Occipital lobe (tissue), 1 donor: ENCODE measurements at regions not wholly inside any gene's neighbourhood (a gene's known extent, or its start where the extent isn't known, plus 50 kb on each side); places are given as distances from the start of the nearest gene placed in this dataset.

Experiments
- DNase-seq: peaks from one replicate; lab custom pipeline; 2025; lab: John Stamatoyannopoulos, UW

GRCh38 chr5:68379275-68380036 lies 163.9 kb downstream of the PIK3R1 start:
- DNase-seq: no peak

GRCh38 chr5:68380078-68380477 lies 164.5 kb downstream of the PIK3R1 start:
- no peak for DNase-seq

- DNase-seq: no peak
Measured at GRCh38 chr5:68381060-68381459, 165.5 kb downstream of the PIK3R1 start.

- DNase-seq: no peak
Measured at GRCh38 chr5:68381909-68382308, 166.4 kb downstream of the PIK3R1 start.

- DNase-seq: no peak
Measured at GRCh38 chr5:68382640-68383039, 167.1 kb downstream of the PIK3R1 start.

- no peak for DNase-seq
Measured at GRCh38 chr5:68383888-68384310, 168.3 kb downstream of the PIK3R1 start.

GRCh38 chr5:68384936-68385594 lies 169.5 kb downstream of the PIK3R1 start:
- no peak for DNase-seq

- no peak for DNase-seq
Measured at GRCh38 chr5:68385936-68386335, 170.4 kb downstream of the PIK3R1 start.

GRCh38 chr5:68387074-68387796 lies 171.7 kb downstream of the PIK3R1 start:
- DNase-seq: no peak

GRCh38 chr5:68389618-68390017 lies 174.1 kb downstream of the PIK3R1 start:
- DNase-seq: no peak

GRCh38 chr5:68392617-68393016 lies 177.1 kb downstream of the PIK3R1 start:
- DNase-seq: no peak

GRCh38 chr5:68395302-68395701 lies 179.7 kb downstream of the PIK3R1 start:
- DNase-seq: no peak

- no peak for DNase-seq
Measured at GRCh38 chr5:68395926-68396511, 180.5 kb downstream of the PIK3R1 start.

- DNase-seq: no peak
Measured at GRCh38 chr5:68396722-68397121, 181.2 kb downstream of the PIK3R1 start.

- DNase-seq: no peak
Measured at GRCh38 chr5:68398146-68398812, 182.7 kb downstream of the PIK3R1 start.

GRCh38 chr5:68403301-68403700 lies 187.7 kb downstream of the PIK3R1 start:
- DNase-seq: no peak

GRCh38 chr5:68404246-68404645 lies 188.7 kb downstream of the PIK3R1 start:
- DNase-seq: no peak

- no peak for DNase-seq
Measured at GRCh38 chr5:68405026-68405684, 189.6 kb downstream of the PIK3R1 start.

- no peak for DNase-seq
Measured at GRCh38 chr5:68405784-68406743, 190.5 kb downstream of the PIK3R1 start.

- no peak for DNase-seq
Measured at GRCh38 chr5:68406767-68407241, 191.2 kb downstream of the PIK3R1 start.
